GOT3 (cell line): ENCODE measurements at regions not wholly inside any gene's neighbourhood (a gene's known extent, or its start where the extent isn't known, plus 50 kb on each side); places are given as distances from the start of the nearest gene placed in this dataset.

Experiments
- DNase-seq: peaks from one replicate; lab custom pipeline; 2025; ENCODE audit warnings: mixed read lengths; lab: John Stamatoyannopoulos, UW

- DNase-seq: no peak
These were observed 179.0 kb downstream of the ADGRA3 start for GRCh38 chr4:22336822-22337221.

DNA sequence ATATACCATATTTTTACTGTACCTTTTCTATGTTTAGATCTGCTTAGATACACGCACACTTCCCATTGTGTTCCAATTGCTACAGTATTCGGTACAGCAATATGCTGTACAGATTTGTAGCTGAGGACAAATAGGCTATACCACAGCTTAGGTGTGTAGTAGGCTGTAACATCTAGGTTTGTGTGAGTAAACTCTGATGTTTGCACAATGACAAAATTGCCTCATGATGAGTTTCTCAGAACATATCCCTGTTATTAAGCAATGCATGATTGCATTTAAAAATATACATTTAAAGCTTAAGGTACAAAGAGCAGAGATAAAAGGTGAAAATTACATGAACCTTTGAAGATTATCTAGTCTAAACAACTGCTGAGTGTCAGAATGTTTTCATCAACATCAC, 181.7 kb downstream of the ADGRA3 start:
- no peak for DNase-seq

DNA sequence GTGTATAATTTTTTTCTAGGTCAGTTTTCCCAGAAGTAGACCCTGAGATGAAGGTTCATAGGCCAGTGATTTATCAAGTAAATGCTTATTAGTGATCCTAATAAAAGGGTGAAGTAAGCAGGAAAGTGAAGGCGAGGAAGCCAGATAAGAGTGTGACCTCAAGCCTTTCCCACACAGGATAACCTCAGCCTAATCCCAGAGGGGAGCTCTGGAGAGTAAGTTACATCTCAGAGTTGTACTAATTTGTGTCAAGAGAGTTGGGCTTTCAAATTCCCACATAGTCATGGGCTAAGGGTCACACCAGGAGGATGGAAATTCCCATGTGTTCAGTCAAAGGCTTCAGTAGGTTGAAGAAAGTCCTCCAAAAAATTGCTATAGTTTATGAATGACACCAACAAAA, 191.4 kb downstream of the ADGRA3 start:
- DNase-seq: no peak

DNA sequence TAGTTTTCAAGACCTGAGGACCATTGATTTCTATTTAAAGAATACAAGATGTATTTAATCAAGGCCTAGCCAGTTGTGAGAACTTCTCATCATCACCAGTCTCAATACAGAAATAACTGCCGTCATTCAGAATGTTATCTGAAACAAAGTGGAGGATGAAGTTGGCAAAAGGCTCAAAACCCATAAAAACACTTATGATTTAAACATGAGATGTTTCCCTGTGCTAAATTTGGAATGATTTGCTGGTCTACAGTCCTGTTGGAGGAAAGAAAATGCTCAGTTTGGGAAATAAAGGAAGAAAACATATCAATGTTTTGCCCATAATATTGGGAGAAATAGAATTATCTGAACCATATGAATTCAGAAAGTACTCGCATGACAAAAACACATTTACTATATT, 192.2 kb downstream of the ADGRA3 start:
- DNase-seq: no peak

DNA sequence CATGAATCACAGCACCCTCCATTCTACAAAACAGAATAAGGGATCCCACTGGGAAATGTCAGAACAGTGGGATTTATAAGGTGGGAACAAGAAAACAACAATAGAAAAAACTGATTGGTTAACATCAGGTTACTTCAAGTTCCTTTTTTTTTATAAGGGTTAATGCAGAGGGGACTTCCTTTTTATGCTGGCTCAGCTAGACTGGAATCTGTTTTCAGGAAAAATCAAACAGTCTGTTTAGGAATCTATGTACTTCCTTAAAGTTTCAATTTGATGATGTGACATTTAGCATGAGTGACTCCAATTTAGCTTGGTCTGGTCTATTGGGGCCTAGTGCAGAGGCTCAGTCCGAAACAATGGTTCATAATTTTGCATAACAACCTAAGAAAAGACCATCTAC, 192.9 kb downstream of the ADGRA3 start:
- DNase-seq: no peak

GRCh38 chr4:22315628-22316027, 200.2 kb downstream of the ADGRA3 start:
- DNase-seq: no peak

GRCh38 chr4:22313976-22314375, 201.9 kb downstream of the ADGRA3 start:
- DNase-seq: no peak

GRCh38 chr4:22312113-22312512, 203.8 kb downstream of the ADGRA3 start:
- DNase-seq: no peak

GRCh38 chr4:22301253-22301652, 214.6 kb downstream of the ADGRA3 start:
- DNase-seq: no peak

DNA sequence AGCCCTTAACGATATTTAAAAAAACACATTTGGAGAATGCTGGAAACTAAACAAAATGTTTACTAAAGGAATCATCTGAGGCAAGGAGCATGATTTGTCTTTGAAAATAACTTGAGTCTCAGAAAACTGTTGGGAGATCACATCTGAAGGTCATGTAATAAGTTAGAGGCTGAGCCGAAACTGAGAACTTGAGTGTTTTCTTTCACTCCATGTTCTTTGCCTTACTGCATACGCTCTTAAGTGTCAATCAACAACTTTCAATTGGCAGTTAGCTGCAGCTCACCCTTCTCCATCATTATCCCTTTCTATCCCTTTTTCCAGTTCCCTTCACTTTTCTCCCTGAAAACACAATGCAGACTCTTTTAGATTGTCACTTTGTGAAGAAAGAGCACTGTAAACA, 216.2 kb downstream of the ADGRA3 start:
- no peak for DNase-seq

DNA sequence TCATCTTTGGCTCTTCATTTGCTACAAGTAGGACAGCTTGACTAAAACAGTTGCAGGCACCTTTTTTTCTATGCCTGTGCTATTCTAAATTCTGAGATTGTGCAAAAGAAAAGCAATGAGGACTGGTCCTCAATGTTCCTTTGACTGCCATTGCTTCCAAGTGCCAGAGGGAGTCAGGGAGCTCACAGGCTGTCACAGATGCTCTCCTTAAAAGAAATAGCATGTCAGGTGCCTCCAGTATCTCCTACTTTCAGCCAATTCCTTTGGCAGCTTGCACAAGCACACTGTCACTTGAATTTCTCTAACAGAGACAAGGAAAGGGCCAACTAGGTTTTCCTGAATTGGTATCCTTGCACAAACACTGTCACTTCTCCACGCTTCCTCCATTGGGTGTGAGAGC, 228.2 kb downstream of the ADGRA3 start:
- DNase-seq: no peak

DNA sequence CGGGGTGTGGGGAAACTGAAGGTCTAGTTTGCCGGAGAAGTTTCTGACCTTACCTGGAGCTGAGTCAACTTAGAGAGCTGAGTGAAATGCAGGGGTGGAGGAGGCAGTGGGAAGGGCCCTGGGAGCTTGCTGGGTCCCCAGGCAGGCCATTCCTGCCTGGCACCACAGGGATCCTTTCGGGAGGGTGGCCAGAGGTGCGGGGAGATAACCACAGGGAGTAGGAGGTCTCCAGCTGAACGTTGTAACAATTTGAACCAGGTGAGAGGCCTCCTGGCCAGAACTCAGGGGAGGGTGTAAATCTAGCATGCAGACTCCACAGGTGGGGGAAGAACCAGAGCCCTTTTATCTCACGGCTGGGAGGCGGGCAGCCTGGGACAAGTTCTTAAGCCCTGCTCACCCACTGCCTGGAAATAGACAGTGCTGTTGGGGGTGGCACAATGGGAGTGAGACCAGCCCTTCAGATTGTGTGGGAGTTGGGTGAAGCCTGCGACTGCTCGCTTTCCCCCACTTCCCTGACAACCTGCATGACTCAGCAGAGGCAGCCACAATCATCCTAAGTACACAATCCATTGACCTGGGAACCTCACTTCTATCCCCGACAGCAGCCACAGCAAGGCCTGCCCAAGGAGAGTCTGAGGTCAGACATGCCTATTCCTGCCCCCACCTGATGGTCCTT, 247.4 kb downstream of the ADGRA3 start:
- DNase-seq: no peak

- DNase-seq: no peak
These were observed 251.6 kb downstream of the ADGRA3 start for GRCh38 chr4:22264261-22264660.

GRCh38 chr4:22253431-22253830, 262.4 kb downstream of the ADGRA3 start:
- no peak for DNase-seq

DNA sequence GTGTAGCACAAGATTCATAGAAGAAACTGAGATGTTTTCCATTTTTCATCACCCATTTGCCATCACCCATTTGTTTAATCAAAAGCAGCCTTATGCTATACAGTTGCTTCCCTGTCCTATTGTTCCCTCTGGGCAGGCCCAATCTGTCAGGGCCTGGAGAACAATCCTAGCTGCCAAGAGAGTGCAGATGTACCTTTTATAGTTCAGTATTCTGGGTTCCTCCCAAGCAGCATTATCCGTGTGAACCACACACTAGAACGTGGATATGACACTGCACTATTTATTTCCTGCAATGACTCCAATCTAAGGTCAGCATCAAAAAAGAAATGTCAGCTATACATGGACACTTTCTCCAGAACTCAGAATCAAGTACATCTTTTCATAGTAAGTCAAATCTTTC, 269.0 kb downstream of the ADGRA3 start:
- DNase-seq: no peak

- DNase-seq: no peak
These were observed 270.6 kb downstream of the ADGRA3 start for GRCh38 chr4:22245294-22245693.

- no peak for DNase-seq
These were observed 274.5 kb downstream of the ADGRA3 start for GRCh38 chr4:22241415-22241814.

DNA sequence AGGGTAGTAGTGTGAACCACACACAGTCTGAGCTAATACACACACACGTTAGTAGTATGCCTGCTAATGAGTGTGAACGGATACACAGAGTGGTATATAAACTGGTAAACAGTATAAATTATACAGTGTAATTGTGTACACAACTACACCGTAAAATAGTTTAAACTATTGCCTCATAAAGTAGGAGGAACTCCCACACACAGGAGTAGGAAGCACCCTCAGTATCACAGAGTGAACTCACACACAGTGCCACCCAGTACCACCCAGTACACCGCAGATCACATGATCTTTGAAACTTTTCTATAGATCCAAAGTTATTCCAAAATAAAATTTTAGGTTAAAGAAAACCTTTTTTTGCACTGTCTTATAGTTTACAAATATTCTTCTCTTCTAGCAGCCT, 275.1 kb downstream of the ADGRA3 start:
- no peak for DNase-seq

DNA sequence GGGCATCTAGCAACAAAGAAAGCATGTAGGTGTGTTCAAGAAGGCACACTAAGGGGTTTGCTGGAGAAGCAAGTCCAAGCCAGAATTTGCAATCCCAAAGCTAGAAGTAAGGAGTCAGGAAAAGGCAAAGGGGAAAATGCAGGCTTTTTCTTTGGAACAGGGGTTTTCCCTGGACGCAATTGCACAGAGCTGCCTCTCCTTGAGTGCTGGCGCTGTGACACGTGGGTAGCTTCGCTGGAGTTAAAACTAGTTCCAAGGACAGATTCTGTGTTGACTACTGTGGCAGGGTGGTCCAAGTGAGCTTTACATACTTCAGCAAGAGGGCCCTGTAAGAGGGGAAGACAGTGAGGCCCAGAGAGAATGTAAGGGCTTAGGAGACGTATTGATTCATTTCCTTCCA, 277.1 kb downstream of the ADGRA3 start:
- DNase-seq: no peak

GRCh38 chr4:22237846-22238494, 277.9 kb downstream of the ADGRA3 start:
- no peak for DNase-seq

DNA sequence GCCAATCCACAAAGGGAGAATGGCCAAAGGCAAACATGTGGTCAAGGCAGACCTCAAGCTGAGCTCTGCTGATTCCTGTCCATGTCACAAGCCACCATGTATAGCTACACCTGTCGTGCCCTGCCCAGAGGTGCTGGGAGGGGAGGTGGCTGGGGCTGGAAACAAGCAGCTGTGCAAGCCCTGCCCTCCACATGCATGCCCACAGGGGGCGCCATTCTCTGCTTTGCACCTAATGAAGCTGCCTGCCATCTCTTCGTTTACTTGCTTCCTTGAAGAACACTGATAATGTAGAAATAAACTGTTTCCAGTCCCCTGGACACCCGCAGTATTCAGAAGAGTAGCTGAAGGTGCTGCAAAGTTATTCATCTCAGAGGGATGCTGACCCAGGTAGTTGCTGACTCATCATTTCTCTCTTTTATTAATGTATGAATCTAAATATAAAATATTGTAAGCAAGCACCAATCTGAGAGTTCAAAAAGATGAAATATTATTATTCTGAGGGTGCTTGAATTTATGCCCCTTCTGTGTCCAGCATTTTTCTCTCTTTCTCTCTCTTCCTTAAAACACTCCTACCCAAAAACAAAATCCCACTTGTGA, 278.6 kb downstream of the ADGRA3 start:
- no peak for DNase-seq

DNA sequence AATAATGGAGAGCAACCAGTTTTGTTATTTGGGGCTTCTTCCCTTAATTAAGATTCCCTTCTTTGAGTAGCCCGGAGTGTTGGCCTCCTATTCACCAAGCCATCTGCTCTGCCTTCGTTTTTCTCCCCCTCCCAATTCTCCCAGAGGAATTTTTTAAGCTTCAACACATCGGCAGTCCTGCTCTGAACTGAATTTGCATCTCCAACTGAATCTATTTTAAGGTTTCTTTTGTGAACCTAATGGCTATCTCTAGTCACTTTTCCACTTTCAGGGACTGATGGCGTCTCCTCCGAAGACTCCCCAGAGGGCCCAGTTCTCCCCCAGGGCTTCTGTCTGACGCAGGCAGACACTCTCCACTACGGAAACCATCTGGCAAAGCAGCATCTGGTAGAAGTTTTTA, 280.2 kb downstream of the ADGRA3 start:
- no peak for DNase-seq

DNA sequence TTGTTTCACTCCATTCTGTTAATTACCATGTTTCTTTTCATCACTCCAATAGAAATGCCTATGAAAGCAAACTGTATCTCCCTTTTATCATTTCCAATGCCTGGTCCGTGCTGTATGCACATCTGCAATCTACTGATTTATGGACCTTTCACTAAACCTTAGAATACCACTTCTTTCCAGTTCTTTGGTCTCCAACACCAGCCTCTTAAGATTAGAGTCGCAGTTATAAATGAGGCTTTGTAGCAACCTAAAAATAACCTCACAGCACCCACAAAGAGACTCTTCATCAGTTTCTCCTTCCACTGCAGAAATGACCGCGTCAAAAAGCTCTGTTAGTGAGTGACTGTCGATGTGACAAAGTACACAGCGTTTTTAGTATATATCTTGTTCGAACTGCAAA, 282.6 kb downstream of the ADGRA3 start:
- no peak for DNase-seq

DNA sequence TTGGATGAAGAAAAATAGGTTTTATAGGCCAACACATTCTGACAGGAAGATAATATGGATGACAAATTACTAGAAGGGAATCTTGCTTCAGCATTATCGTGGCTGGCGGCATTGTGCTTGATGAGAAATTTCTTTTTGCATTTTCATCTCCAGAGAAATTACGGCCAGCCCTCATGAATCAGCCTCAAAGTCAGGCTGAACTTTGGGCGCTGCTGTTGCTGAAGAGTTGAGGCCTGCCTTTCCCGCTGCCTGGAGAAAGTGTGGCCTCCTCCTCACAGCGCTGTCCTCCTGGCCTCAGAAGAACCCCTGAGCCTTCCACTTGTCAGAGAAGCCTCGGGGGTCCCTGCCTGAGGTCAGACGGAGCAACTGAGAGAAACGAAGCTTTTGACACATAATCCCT, 272.4 kb upstream of the KCNIP4 start:
- DNase-seq: no peak
